WTC11 (cell line): ENCODE measurements at regions not wholly inside any gene's neighbourhood (a gene's known extent, or its start where the extent isn't known, plus 50 kb on each side); places are given as distances from the start of the nearest gene placed in this dataset.

ENCODE experiments used
- ATAC-seq: fragments of 200-7000 bp; cut with Tn5 transposase; 2 replicates; pipeline ENCODE4 v1.10.0; 2021; ENCODE audit warnings: mild to moderate bottlenecking, moderate library complexity
- CTCF ChIA-PET: fragments of 300-600 bp; sonication (Branson Sonifier 250); formaldehyde crosslinking; loops from one replicate; lab custom pipeline; 2021; ENCODE audit warnings: antibody characterized with exemption; lab: Charles Lee
- POLR2A ChIA-PET: fragments of 350-600 bp; sonication (Branson Sonifier 250); formaldehyde crosslinking; loops from one replicate; lab custom pipeline; 2021; ENCODE audit warnings: antibody characterized with exemption; lab: Charles Lee
- DNase-seq: peaks from one replicate; pipeline ENCODE4 v3.0.0; 2021; ENCODE audit warnings: low spot score
- H3K27ac Mint-ChIP-seq: 2 replicates; pipeline ENCODE4 v1.8.0; 2021; ENCODE audit warnings: mixed read lengths
- H3K27me3 Mint-ChIP-seq: 2 replicates; pipeline ENCODE4 v1.8.0; 2021; ENCODE audit warnings: low read depth, mild to moderate bottlenecking, moderate library complexity, mixed read lengths
- H3K36me3 Mint-ChIP-seq: 2 replicates; pipeline ENCODE4 v1.8.0; 2021; ENCODE audit warnings: mixed read lengths
- H3K4me1 Mint-ChIP-seq: 2 replicates; pipeline ENCODE4 v1.8.0; 2022; ENCODE audit warnings: mixed read lengths
- H3K4me3 Mint-ChIP-seq: 2 replicates; pipeline ENCODE4 v1.8.0; 2021; ENCODE audit warnings: mild to moderate bottlenecking, moderate library complexity, mixed read lengths
- H3K9me3 Mint-ChIP-seq: 2 replicates; pipeline ENCODE4 v1.8.0; 2021; ENCODE audit warnings: mixed read lengths
- CREB1 ChIP-seq: sonication (generic); formaldehyde crosslinking; IDR thresholded peaks from 2 replicates; pipeline ENCODE4 v1.8.0; 2023; ENCODE audit warnings: mild to moderate bottlenecking, missing genetic modification reagents
- FOXP4 ChIP-seq: sonication (generic); formaldehyde crosslinking; IDR thresholded peaks from 2 replicates; pipeline ENCODE4 v1.8.0; 2022; ENCODE audit warnings: mild to moderate bottlenecking, missing genetic modification reagents
- GABPB1 ChIP-seq: sonication (generic); formaldehyde crosslinking; IDR thresholded peaks from 2 replicates; pipeline ENCODE4 v1.8.1; 2023; ENCODE audit warnings: mild to moderate bottlenecking, missing genetic modification reagents
- GTF2I ChIP-seq: fragments of 250-450 bp; sonication (Bioruptor Pico); conservative IDR thresholded peaks from 2 replicates; pipeline ENCODE4 v1.4.0; 2021; ENCODE audit warnings: mild to moderate bottlenecking
- NR3C1 ChIP-seq: sonication (generic); formaldehyde crosslinking; conservative IDR thresholded peaks from 2 replicates; pipeline ENCODE4 v1.8.1; 2023; ENCODE audit warnings: low read depth, mild to moderate bottlenecking, missing genetic modification reagents
- OVOL2 ChIP-seq: fragments of 250-450 bp; sonication (Bioruptor Pico); IDR thresholded peaks from 2 replicates; pipeline ENCODE4 v1.9.0; 2021; ENCODE audit warnings: mild to moderate bottlenecking, borderline replicate concordance
- STAT6 ChIP-seq: sonication (generic); formaldehyde crosslinking; conservative IDR thresholded peaks from 2 replicates; pipeline ENCODE4 v1.8.1; 2023; ENCODE audit warnings: mild to moderate bottlenecking, low read depth, missing genetic modification reagents, moderate library complexity
- ZMAT4 ChIP-seq: fragments of 250-450 bp; sonication (Bioruptor Pico); IDR thresholded peaks from 2 replicates; pipeline ENCODE4 v1.9.0; 2021; ENCODE audit warnings: mild to moderate bottlenecking
- ZNF138 ChIP-seq: sonication (generic); formaldehyde crosslinking; conservative IDR thresholded peaks from 2 replicates; pipeline ENCODE4 v1.8.1; 2022; ENCODE audit warnings: mild to moderate bottlenecking, moderate library complexity, missing genetic modification reagents
- ZNF263 ChIP-seq: sonication (generic); formaldehyde crosslinking; IDR thresholded peaks from 2 replicates; pipeline ENCODE4 v1.8.1; 2022; ENCODE audit warnings: low read depth, mild to moderate bottlenecking, moderate library complexity, missing genetic modification reagents
- ZNF317 ChIP-seq: sonication (generic); formaldehyde crosslinking; IDR thresholded peaks from 2 replicates; pipeline ENCODE4 v1.8.1; 2023; ENCODE audit warnings: low read depth, mild to moderate bottlenecking, moderate library complexity, missing genetic modification reagents, borderline replicate concordance
- ZNF416 ChIP-seq: fragments of 250-450 bp; sonication (Bioruptor Pico); IDR thresholded peaks from 2 replicates; pipeline ENCODE4 v1.9.0; 2021; ENCODE audit warnings: mild to moderate bottlenecking, inconsistent platforms
- ZNF423 ChIP-seq: fragments of 250-450 bp; sonication (Bioruptor Pico); IDR thresholded peaks from 2 replicates; pipeline ENCODE4 v2.1.2; 2022; ENCODE audit warnings: mild to moderate bottlenecking, moderate library complexity
- ZNF512 ChIP-seq: sonication (generic); formaldehyde crosslinking; IDR thresholded peaks from 2 replicates; pipeline ENCODE4 v1.8.1; 2022; ENCODE audit warnings: missing genetic modification reagents, borderline replicate concordance
- TF ChIP-seq, protein P1 (sequence below): sonication (generic); formaldehyde crosslinking; IDR thresholded peaks from 2 replicates; pipeline ENCODE4 v1.8.1; 2022; ENCODE audit warnings: low read depth, missing genetic modification reagents, borderline replicate concordance
- TF ChIP-seq, protein P2 (sequence below): sonication (generic); formaldehyde crosslinking; IDR thresholded peaks from 2 replicates; pipeline ENCODE4 v1.8.1; 2022; ENCODE audit warnings: mild to moderate bottlenecking, moderate library complexity, missing genetic modification reagents

GRCh38 chr11:86119077-86119476 lies 50.2 kb upstream of the PICALM start:
- ChIA-PET POLR2A (no interaction called here), CTCF (no interaction called here)
- Mint-ChIP-seq H3K36me3 (no peaks in the 10 kb centered on the region), H3K4me1 (no peaks in the 10 kb centered on the region), H3K4me3 (no peak overlapping the region), H3K27me3 (no peaks in the 10 kb centered on the region), H3K27ac (no peak overlapping the region), H3K9me3 (no peaks in the 10 kb centered on the region)
- TF ChIP-seq FOXP4 (no peak), ZMAT4 (CRISPR knock-in tag) (no peak), NR3C1 (CRISPR knock-in tag) (no peak), GABPB1 (CRISPR knock-in tag) (no peak), ZNF317 (CRISPR knock-in tag) (no peak), GTF2I (CRISPR knock-in tag) (no peak), ZNF512 (no peak), ZNF263 (CRISPR knock-in tag) (no peak), ZNF423 (no peak), OVOL2 (CRISPR knock-in tag) (no peak), STAT6 (no peak), CREB1 (CRISPR knock-in tag) (no peak), ZNF138 (CRISPR knock-in tag) (no peak), ZNF416 (CRISPR knock-in tag) (no peak)
- TF ChIP-seq, protein P1, sequence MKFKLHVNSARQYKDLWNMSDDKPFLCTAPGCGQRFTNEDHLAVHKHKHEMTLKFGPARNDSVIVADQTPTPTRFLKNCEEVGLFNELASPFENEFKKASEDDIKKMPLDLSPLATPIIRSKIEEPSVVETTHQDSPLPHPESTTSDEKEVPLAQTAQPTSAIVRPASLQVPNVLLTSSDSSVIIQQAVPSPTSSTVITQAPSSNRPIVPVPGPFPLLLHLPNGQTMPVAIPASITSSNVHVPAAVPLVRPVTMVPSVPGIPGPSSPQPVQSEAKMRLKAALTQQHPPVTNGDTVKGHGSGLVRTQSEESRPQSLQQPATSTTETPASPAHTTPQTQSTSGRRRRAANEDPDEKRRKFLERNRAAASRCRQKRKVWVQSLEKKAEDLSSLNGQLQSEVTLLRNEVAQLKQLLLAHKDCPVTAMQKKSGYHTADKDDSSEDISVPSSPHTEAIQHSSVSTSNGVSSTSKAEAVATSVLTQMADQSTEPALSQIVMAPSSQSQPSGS (CRISPR knock-in tag) = no peak
- TF ChIP-seq, protein P2, sequence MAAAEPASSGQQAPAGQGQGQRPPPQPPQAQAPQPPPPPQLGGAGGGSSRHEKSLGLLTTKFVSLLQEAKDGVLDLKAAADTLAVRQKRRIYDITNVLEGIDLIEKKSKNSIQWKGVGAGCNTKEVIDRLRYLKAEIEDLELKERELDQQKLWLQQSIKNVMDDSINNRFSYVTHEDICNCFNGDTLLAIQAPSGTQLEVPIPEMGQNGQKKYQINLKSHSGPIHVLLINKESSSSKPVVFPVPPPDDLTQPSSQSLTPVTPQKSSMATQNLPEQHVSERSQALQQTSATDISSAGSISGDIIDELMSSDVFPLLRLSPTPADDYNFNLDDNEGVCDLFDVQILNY (CRISPR knock-in tag) = no peak
- ATAC-seq (no peak), DNase-seq (no peak)
